ENCODE measurements at regions not wholly inside any gene's neighbourhood (a gene's known extent, or its start where the extent isn't known, plus 50 kb on each side); places are given as distances from the start of the nearest gene placed in this dataset.
A peak's percentile ranks its signal among the peaks of the same experiment; 100 is the strongest.

DNA sequence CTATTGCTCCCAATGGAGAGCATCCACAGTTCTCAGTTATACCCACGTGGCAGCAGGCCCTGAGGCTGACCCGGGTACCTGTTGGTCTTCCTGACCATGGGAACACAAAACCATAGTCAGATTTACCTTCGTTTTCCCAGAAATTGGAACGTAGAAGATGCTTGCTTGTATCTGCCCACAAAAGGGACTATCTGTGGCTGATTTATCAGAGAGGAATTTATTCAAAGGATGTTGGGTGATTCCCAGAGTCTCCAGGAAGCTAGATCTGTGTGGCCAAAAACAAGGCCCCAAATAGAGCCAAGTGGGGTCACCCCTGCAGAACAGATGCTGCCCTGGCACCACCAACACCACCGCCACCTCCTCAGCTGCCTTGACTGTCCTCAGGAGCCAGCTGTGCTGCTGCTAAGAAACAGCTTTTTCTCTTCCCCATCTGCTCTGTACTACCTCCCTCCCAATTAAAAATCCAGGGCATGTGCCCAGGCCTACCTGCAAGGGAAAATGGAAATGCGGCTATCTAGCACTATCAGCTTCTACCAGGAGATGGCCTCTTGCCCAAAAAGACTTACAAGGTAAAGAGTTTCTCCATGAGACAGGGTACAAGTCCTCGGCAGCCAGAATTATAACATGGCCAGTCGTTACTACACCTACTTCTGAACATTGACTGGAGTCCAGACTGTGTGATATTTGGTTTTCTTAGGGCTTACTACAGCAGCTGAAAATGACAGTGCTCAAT, 128.6 kb upstream of the PLEKHG7 start:
- no peak for TF ChIP-seq EP300 (IDR thresholded peaks at IDR 0.05)
- TF ChIP-seq, protein P1, sequence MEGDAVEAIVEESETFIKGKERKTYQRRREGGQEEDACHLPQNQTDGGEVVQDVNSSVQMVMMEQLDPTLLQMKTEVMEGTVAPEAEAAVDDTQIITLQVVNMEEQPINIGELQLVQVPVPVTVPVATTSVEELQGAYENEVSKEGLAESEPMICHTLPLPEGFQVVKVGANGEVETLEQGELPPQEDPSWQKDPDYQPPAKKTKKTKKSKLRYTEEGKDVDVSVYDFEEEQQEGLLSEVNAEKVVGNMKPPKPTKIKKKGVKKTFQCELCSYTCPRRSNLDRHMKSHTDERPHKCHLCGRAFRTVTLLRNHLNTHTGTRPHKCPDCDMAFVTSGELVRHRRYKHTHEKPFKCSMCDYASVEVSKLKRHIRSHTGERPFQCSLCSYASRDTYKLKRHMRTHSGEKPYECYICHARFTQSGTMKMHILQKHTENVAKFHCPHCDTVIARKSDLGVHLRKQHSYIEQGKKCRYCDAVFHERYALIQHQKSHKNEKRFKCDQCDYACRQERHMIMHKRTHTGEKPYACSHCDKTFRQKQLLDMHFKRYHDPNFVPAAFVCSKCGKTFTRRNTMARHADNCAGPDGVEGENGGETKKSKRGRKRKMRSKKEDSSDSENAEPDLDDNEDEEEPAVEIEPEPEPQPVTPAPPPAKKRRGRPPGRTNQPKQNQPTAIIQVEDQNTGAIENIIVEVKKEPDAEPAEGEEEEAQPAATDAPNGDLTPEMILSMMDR (IDR thresholded peaks at IDR 0.05), result peak; percentile 33
- TF ChIP-seq RFX5 (IDR thresholded peaks at IDR 0.05), result no peak
- TF ChIP-seq KDM5A (IDR thresholded peaks at IDR 0.05), result no peak
- no peak for TF ChIP-seq KDM1A (IDR thresholded peaks at IDR 0.05; ENCODE audit: low read depth)
- TF ChIP-seq RARB (CRISPR knock-in tag; IDR thresholded peaks at IDR 0.05), result no peak
- TF ChIP-seq USF2 (IDR thresholded peaks at IDR 0.05), result no peak
- TF ChIP-seq CHD4 (IDR thresholded peaks at IDR 0.05; ENCODE audit: borderline replicate concordance), result no peak
- no peak for TF ChIP-seq HDAC2 (IDR thresholded peaks at IDR 0.05)

Measured in A549 (cell line).